HG02588 (cell line): ENCODE measurements at regions not wholly inside any gene's neighbourhood (a gene's known extent, or its start where the extent isn't known, plus 50 kb on each side); places are given as distances from the start of the nearest gene placed in this dataset.
A peak's percentile ranks its signal among the peaks of the same experiment; 100 is the strongest.

Source experiments
- ATAC-seq: cut with Tn5 transposase; IDR thresholded peaks from one replicate; pipeline ENCODE4 v1.9.1; 2021; ENCODE audit warnings: mild to moderate bottlenecking, moderate library complexity; ENCODE audit not compliant: unreplicated experiment

DNA sequence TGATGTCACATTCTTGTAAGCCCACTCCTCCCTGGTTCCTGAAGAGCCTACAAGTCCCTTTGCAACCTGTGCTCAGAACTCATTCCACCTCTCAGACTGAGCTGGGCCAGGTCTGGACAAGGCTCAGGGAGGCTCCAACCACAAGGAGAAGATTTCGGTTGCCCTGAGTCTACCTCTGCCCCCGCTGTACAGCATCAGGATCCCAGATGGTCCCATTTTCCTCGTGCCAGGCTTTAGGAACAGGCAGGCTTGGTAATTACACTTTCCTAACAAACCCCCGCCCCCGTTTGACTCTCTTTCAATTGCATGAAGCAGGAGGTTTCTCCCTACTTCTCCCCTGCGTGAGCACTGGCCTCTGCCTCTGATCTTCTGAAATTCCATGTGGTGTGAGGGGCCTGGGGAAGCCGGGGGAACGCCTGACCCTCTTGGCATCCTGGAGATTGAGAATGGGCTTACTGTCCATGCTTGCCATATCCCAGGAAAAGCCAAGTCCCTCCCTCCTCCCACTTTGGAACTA, 86.9 kb upstream of the CTNNA1 start:
- ATAC-seq = no peak

DNA sequence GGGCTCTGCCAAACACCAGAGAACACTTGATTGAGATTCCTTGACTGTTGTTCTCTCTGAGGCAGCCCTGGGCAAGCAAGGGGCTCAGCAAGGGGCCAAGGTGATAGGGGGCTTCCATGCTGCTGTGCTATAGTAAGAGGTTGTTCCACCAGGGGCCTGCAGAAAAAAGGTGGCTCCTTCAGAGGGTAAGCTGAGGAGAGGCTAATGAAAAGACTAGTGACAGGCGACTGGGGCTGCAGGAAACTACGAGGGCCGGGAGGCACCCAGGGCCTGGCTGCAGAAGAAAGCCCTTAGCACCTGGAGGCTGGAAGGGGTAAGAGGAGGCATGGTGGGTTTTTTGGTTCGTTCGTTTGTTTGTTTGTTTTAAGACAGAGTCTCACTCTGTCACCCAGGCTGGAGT, 88.0 kb upstream of the CTNNA1 start:
- no peak for ATAC-seq

DNA sequence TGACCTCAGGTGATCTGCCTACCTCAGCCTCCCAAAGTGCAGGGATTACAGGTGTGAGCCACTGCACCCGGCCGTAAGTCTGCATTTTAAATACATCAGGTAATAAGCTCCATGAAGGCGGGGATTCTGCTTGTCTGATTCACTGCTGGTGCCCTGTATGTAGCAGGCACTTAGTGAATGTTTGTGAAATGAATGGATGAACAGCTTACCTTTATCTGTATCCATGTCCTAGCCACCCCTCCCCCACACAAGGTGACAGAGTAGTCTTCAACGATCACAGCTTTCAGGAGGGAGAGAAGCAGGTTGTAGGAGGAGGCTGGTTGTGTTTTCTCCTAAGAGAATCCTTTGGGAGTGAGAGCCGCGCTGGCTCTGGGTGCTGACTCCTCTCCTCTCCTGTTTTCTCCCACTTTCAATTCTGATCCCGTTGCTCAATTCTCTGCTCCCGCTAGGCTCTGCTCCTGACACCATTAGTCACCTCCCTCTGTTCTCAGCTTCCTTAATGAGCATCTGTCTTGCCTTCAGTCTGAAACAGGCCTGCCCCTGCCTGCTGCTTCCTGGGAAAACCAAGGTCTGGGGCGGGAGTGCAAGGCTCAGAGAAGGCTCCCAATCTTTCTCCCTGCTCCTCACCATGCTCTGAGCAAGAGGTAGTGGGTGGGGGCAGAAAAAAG, 88.8 kb upstream of the CTNNA1 start:
- no peak for ATAC-seq

DNA sequence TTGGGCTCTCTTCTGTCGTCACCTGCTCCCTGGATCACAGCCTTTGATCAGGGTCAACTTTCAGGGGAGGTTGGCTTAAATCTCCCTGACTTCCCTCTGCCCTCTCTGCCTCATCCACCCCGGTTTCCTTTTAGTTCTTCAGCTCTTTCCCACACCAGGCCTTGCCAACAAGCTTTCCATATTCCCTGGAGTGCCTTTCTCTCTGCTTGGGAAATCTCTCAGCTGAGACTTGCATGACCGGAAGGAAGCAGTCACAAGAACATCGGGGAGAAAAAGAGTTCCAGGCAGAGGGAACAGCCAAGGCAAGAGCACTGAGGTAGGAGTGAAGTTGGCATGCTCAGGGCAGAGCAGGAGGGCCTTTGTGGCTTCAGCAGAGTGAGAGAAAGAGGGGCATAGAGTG, 88.4 kb upstream of the HSPA9 start:
- no peak for ATAC-seq

DNA sequence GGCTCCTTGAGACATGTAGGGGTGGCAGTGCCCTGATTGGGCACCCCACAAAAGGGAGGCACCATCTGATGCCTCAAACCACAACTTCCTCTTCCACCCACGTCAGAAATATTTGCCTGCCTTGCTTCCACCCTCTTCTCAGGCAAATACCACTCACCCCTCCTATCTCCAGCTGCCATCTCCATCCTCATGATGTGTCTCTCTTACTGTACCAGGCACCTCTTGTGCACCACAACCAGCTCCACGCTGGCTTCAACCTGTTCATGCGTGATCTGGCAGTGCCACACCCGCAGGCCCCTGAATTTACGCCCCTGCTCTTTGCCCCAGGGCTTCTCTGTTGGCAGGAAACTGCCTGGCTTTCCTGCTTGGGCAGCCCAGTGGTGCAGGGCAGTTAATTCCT, 87.8 kb upstream of the HSPA9 start:
- no peak for ATAC-seq

DNA sequence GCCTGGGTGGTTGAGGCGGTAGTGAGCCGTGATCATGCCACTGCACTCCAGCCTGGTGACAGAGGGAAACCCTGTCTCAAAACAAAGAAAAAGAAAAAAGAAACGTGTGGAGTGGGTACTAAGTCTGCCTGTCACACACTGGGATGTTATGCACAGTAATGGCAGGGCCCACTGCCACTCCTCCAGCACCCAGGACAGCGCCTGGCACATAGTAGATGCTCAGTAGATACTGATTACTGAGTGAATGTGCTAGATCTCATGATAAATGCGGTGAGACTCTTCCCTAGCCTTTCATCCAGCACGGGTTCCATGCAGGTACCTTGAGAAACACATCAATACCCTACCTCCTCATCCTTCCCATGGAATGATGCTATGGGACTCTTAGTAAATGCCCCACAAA, 87.4 kb upstream of the HSPA9 start:
- ATAC-seq = no peak

DNA sequence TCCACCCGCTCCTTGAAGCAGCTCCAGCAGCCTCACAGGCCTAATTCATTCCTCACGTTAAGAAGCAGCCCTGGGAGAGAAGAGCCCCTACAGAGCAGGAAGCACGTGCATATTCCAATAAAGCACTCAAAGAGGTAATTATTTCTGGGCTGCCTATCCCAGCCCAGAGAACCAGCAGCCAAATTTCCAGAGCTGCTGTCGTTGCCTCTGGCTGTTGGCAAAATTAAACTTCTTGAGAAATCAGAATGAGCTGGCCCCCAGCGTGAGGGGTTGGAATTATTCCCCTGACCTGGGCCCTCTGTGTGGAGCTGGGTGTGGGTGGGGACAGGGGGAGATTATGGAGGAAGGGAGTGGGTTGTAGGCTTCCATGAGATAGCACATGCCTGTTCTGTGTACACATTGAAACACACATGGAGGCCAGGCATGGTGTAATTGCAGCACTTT, 86.8 kb upstream of the HSPA9 start:
- ATAC-seq = no peak

DNA sequence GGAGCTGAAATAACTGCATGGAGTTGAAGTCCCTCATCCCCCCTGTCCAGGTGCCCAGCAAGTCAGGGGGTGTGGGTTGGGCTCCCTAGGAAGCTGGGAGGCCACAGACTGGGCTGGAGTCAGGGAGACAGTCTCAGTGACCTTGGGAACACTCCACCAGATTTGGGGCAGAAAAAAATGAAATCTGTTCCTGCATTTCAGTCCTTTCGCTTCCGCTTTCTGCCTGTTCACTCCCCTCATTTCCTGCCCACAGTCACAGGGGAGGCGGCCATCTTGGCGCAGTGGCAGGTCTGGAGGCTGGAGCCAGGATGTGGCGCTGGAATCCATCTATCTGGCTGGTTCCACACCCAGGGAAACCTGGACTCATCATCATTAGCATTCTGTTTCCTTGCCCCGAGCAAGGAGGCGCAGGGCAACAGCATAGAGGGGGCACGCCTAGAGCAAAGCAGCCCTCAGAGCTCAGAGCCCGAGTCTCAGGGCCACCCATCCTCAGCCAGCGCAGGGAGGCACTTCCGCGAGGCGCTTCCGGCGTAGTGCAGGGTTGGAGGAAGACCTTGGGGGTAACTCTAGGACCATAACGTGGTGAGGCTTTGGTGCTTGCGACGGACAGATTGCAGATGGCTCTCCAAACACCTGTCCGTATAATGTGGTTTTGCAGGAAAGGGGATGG, 86.2 kb upstream of the HSPA9 start:
- no peak for ATAC-seq

DNA sequence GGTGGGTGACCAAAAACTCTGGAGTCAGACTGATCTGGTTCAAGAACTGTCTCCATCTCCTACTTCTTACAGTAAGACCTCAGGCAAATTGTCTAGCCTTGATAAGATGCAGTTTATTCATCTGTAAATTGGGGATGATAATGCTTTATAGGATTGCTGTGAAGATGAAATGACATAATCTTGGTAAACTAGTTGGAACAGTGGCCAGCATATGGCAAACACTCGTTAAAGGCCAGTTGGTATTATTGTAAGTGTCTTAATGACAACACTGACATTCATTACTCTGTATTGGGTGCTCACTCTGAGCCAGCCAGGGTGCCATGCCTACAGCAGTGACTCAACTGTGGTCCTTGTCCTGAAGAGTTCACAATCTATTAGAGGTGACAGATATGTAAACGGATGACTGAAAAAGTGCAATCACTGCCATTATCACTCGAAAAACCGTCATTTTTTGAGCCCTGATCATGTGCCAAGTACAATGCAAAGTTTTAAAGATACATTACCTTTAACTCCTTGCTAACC, 84.9 kb upstream of the HSPA9 start:
- no peak for ATAC-seq

DNA sequence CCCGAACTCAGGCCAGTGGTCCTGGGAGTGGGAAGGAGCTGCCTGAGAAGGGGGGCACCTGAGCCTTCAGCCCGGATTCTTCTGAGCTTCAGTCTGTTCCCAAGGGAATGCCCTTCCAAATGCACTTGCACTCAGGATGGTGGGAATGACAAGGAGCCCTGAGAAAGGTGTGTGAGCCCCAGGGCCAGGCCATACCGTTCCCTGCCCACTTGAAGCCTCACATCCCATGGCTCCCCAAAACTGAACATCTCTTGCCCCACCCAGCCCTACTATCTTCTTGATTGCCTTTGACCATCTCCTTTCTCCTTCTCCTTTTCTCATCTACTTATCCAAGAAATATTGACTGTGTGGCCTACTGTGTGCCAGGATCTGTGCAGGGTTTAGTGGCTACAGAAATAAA, 84.4 kb upstream of the HSPA9 start:
- no peak for ATAC-seq

DNA sequence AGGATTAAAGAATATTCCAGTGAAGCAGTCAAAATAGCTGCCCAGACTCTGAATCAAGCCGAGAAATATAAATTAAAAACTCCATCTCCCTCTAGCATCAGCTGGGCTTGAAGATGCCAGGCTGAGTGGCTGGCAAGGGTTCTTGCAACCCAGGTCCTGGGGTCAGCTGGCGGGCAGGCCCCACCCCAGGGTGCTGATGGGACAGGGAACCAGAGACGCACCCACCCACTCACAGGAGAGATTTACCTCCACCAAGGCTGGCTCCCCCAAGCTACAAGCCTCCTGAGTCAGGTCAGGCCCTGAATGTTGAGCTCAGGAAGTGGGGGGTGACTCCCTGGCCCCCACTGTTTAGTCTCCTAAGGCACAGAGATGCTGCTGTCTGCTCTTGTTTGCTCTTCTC, 83.9 kb upstream of the HSPA9 start:
- ATAC-seq = no peak

DNA sequence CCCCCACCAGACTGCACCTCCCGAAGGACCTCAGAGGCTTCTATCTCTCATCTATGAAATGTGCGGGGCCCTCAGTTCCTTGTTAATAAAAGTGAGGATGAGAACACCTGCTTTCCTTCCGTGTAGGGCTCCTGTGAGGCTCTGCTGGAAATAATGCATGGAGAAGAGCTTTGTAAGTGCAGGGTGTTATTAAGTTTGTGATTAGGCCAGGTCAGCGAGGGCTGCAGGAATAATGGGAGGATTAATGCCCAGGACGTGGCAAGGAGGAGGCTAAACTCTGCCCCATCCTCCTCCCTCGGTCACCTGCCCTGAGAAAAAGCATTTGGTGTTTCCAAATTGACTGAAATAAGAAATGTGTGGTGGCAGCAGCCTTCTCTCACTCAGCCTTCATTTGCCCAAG, 83.5 kb upstream of the HSPA9 start:
- ATAC-seq = no peak

DNA sequence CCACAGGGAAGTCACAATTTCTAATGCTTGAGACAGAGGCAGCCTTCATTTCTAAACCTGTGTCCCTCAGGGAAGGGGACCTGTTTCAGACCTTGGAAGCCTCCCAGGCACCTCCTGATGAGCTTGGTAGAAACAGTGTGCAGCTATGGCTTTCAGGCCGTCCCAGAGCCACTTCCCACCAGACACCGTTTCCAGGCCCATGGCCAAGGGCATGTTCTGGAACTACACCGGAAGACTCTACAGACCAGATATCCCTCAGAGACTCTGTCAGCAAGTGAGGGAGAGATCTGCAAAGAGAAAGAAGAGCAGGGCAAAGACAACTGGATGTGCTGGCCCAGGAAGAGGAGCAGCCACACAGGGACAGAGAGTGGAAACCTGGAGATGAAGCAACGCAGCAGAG, 82.2 kb upstream of the HSPA9 start:
- ATAC-seq = no peak

DNA sequence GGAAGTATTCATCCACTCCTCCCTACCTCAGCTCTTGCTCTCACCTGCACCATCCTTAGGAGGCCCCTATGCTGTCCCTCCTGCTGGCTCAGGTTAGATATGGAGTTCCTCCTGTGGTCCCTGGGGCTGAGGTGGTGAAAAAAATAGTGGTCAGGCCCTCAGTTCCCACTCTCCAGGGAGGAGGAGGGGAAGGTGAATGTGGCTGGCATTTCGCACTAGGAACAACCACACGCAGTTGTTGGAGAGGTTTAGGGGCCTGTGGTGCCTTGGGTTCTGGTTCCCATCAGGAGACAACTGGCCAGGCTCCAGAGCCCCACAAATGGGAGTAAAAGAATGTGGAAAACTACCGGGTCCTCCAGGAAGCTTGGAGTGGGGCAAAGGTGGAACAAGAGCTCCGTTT, 81.7 kb upstream of the HSPA9 start:
- no peak for ATAC-seq

DNA sequence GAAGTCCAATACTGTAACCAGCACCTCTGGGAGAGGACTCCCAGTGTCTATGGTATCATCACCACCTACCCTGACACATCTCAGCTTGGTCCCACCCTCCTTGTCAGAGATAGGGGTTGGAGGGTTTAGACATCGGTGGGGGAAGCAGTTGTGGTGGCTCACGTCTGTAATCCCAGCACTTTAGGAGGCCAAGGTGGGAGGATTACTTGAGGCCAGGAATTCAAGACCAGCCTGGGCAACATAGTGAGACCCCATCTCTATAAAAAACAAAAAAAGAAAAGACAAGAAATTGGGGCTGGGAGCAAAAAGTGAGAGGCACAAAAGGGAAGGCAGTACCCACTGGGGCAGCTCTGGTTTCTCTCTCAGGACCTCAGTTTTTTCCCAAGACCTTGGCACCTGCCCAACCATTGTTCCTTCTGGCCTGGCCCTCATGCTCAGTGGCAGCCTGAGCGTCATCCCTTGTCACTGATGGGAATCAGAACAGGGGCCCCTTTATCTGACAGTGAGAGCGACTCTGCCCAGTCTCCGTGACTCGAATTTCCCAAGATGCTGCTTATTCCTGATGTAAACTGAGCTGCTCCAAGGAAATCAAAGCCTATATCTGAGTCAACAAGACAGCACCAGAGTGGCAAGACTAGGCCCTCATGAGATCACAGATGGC, 80.5 kb upstream of the HSPA9 start:
- no peak for ATAC-seq

DNA sequence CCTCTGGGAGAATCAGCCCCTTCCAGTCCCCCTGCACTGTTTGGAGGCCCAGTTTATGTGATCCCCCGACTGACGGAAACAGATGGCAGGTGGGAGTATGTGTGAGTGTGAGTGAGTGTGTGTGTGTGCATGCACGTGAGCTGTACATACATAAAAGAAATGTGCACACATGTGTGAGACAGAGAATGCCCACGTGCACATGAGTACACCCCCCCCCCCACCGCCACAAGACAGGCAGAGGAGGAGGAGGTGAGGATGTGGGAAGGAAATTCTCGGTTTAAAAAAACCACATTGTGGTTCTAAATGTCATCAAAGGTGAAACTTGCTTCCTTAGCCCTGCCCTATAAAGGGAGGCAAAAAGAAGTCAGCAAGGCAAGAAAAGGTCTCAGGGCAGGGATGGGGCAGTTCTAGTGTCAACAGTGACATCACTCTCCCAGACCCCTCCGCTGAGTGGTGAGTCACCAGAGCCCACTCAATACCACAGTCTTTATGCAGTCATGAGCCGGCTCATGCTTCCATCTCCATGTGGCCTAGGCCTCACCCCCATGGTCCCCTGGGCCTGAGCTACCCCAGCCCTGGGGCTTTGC, 79.2 kb upstream of the HSPA9 start:
- ATAC-seq = peak; percentile 60

DNA sequence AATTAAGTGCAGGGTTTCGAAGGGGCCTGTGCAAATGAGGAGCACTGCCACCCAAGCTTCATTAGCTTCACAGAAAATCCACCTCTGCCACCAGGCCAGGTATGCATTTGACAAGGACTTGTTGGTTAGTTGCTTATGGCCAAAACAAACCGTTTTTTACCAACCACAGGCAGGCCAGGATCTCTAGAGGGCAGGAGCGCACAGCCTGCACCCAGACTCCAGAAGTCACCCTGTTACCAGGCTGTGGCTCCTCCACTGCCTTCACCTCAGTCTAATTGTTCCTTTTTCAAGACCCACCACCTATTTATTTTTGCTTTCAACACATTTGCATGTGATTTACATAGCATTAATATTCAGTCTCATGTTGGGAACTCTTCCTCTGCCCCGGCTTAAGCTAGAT, 78.3 kb upstream of the HSPA9 start:
- ATAC-seq = no peak

DNA sequence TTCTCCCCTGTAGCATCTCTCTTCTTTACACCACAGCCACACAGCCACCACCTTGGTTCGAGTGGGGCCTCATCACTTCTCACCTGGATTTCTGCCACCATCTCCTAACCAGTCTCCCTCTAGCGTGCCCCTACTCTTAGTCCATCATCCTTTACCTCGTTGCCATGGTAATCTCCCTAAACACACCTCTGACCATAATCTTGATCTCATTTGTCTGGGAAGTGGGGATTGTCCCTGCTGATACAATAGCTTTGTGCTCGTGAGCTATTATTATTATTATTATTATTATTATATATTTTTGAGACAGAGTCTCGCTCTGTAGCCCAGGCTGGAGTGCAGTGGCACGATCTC, 76.5 kb upstream of the HSPA9 start:
- no peak for ATAC-seq

DNA sequence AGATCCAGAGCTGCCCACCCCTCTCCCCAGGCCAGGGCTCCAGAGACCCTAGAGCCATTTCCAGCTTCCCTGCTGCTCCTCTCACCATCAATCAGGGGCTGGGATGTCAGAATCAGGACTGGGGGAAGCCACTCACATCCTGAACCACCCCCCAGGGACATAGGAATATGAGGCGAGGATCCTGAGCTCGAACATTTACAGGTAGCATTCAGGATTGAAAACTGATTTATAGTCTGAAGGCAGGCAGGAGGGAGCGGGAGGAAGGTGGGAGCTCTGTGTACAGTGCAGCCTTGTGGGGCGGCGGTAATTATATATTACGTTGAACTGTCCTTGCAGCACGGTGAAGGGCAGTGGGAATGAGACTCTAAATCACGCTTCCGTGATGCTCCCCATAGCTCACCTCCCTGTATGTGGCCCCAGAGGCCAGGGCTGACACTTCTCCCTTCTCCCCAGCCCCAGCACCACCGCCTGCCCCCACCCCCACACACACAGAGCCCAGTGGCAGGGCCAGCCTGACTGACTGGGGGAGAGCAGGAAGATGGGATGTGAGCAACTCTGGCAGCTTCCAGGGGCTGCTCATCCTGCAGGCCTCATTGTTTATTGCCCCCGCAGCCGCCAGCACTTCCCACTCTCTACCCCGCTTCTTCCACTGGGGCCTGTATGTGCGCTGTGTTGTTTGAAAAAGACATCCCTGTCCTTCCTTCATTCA, 76.0 kb upstream of the HSPA9 start:
- ATAC-seq = no peak

DNA sequence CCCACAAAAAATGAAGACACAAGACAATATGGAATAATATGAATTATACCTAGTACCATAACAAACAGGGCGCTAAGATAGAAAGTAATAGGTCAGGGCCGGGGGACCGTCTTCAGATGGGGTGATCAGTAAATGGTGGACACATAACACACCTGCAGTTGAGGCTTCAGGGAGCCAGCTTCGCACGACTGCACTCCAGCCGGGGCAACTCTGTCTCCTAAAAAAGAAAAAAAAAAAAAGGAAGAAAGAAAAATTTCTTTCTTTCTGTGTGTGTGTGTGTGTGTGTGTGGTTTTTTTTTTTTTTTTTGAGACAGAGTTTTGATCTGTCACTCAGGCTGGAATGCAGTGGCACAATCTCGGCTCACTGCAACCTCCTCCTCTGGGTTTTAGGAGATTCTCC, 75.0 kb upstream of the HSPA9 start:
- no peak for ATAC-seq

DNA sequence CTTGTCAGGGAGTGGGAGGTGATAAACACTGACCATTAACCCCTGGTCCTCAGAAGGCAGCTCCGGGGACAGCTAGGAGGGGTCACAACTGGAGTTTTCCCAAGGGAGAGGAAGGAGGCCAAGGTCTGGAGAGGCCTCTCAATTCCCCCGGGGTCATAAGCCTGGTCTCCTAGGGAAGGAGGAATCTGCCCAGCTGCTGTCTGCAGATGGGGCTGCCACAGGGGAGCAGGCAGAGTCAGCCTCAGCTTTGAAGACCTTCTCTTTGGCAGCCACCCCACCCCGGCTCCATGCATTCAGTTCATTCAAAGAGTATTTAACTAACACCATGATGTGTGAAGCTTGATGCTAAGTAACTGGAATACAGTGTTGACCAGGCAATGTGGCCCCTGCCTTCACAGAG, 74.6 kb upstream of the HSPA9 start:
- ATAC-seq = no peak
